ENCODE measurements at regions not wholly inside any gene's neighbourhood (a gene's known extent, or its start where the extent isn't known, plus 50 kb on each side); places are given as distances from the start of the nearest gene placed in this dataset.

GRCh38 chr14:101255765-101256125 lies 305.6 kb upstream of the DIO3 start:
- no peak for TF ChIP-seq EZH2 (IDR thresholded peaks at IDR 0.05)
- no peak for TF ChIP-seq POLR2AphosphoS5 (IDR thresholded peaks at IDR 0.05; ENCODE audit: borderline replicate concordance, low read depth, low read length)
- TF ChIP-seq FOXP2 (optimal IDR thresholded peaks at IDR 0.05; ENCODE audit: control extremely low read depth, extremely low read length, insufficient read depth), result no peak

Data from SK-N-MC (cell line).